ENCODE measurements at regions not wholly inside any gene's neighbourhood (a gene's known extent, or its start where the extent isn't known, plus 50 kb on each side); places are given as distances from the start of the nearest gene placed in this dataset.

- TF ChIP-seq CTCF (IDR thresholded peaks at IDR 0.05) = no peak
- no peak for TF ChIP-seq POLR2A (IDR thresholded peaks at IDR 0.05)
Observed at GRCh38 chr14:65817011-65817410, 404.5 kb downstream of the FUT8 start.
